ENCODE measurements at regions not wholly inside any gene's neighbourhood (a gene's known extent, or its start where the extent isn't known, plus 50 kb on each side); places are given as distances from the start of the nearest gene placed in this dataset.
"Not testable (repeated sequence)": the region's sequence is repeated elsewhere in the genome, so short reads cannot be mapped to it uniquely, and the experiment has no call there.

- in situ Hi-C loops (cut with MboI; ENCODE audit: low sequenced_read_pairs) = no loop called here
These were observed 318.5 kb downstream of the RAD51AP2 start for GRCh38 chr2:17199741-17200140.

DNA sequence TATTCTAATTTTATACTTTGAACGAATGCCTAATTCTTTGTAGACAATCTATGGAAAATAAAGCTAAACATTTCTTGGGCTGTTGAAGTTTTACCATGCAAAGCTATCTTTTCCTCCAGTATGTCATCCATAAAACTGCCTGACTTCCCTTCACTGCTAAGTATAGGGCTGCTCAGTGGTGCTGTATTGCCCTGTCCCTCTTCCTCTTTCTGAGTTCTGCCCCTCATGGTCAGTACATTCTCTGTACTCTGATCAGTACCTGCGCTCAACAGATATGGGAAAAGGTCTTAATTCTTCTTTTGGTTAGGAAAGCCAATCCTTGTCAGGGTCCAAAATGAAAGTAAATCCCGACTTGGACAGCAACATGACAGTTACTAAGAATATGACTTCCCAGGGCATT, 321.9 kb downstream of the RAD51AP2 start:
- in situ Hi-C loops (cut with MboI; ENCODE audit: low sequenced_read_pairs) = no loop called here

- in situ Hi-C loops (cut with MboI; ENCODE audit: low sequenced_read_pairs) = no loop called here
These were observed 323.2 kb downstream of the RAD51AP2 start for GRCh38 chr2:17195016-17195415.

DNA sequence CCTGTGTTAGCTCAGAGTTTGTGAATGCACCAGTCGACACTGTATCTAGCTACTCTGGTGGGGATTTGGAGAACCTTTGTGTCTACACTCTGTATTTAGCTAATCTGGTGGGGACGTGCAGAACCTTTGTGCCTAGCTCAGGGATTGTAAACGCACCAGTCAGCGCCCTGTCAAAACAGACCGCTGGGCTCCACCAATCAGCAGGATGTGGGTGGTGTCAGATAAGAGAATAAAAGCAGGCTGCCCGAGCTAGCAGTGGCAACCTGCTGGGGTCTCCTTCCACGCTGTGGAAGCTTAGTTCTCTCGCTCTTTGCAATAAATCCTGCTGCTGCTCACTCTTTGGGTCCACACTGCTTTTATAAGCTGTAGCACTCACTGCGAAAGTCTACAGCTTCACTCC, 324.2 kb downstream of the RAD51AP2 start:
- in situ Hi-C loops (cut with MboI; ENCODE audit: low sequenced_read_pairs) = no loop called here

DNA sequence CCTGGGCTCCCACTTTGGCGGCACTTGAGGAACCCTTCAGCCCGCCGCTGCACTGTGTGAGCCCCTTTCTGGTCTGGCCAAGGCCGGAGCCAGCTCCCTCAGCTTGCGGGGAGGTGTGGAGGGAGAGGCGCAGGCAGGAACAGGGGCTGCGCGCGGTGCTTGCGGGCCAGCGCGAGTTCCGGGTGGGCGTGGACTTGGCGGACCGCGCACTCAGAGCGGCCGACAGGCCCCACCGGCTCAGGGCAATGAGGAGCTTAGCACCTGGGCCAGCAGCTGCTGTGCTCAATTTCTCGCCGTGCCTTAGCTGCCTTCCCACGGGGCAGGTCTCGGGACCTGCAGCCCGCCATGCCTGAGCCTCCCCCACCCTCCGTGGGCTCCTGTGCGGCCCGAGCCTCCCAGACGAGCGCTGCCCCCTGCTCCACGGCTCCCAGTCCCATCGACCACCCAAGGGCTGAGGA, 324.8 kb downstream of the RAD51AP2 start:
- in situ Hi-C loops (cut with MboI; ENCODE audit: low sequenced_read_pairs) = not testable (repeated sequence)

GRCh38 chr2:17191223-17191622, 327.0 kb downstream of the RAD51AP2 start:
- in situ Hi-C loops (cut with MboI; ENCODE audit: low sequenced_read_pairs) = no loop called here

- in situ Hi-C loops (cut with MboI; ENCODE audit: low sequenced_read_pairs) = no loop called here
These were observed 327.7 kb downstream of the RAD51AP2 start for GRCh38 chr2:17190527-17190926.

DNA sequence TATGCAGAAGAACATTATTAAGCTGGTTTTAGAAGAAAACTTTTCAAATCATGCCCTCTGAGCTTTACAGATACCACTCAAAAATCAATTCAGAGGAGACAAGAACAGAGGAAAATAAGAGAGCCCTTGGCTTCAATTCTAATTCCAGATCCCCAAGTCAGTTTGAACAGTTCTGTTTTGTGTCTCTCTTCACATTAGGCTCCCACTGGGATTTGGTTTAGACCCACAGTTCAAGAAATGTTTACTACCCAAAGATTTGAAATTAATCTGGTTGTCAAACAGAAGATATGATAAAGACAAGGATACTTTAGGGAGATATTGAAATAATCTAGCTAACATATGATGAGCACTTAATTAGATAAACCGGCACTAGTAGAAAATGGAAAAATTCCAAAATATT, 329.5 kb downstream of the RAD51AP2 start:
- in situ Hi-C loops (cut with MboI; ENCODE audit: low sequenced_read_pairs) = no loop called here

GRCh38 chr2:17184512-17184911, 333.7 kb downstream of the RAD51AP2 start:
- in situ Hi-C loops (cut with MboI; ENCODE audit: low sequenced_read_pairs) = no loop called here

DNA sequence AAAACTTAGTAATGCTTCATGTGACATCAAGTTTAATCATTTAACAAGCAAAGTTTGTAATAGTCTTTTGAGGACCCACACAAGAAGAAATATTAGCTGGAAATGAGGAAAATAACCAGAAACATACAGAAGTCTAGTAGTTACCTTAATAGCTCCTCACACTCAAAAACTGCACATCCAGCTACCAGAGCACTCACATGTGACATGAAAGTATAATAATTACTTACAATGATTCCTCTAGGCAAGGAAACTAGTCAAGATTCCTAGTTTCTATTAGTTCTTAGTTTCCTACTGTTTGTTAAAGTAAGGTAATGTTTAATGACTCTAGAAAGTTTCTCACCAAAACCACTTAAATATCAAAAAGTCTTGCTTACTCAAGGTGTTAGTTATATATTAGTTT, 335.8 kb downstream of the RAD51AP2 start:
- in situ Hi-C loops (cut with MboI; ENCODE audit: low sequenced_read_pairs) = no loop called here

GRCh38 chr2:17181051-17181752, 337.0 kb downstream of the RAD51AP2 start:
- in situ Hi-C loops (cut with MboI; ENCODE audit: low sequenced_read_pairs) = no loop called here

DNA sequence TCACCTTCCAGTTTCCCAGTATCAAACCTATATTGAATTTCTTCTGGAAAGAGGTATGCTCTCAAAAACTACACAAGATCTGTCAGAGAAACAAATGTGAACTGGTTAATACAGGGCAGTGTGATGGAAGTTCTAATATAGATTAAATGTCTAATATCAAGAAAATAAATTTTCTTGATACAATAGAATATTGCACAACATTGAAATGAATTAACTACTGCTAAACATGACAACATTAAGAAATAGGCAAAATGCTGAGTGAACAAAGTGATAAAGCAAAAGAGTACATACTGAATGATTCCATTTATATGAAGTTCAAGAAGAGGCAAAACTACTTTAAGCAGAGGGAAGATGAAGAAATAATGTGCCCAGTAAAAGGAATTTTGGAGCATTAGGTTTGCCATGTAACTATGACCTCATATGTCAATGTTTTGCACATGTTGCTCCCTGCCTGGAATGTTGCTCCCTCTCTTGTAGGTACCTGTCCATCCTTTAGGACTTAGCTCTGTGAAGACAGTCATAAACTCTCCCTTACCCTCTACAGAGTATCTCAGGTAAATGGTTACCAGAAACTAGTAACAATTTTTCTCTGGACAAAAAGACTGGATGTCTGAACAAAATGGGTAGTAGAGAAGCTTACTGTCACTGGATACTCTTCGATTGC, 339.0 kb downstream of the RAD51AP2 start:
- in situ Hi-C loops (cut with MboI; ENCODE audit: low sequenced_read_pairs) = no loop called here

GRCh38 chr2:17177088-17177487, 341.2 kb downstream of the RAD51AP2 start:
- in situ Hi-C loops (cut with MboI; ENCODE audit: low sequenced_read_pairs) = no loop called here

- in situ Hi-C loops (cut with MboI; ENCODE audit: low sequenced_read_pairs) = no loop called here
These were observed 346.7 kb downstream of the RAD51AP2 start for GRCh38 chr2:17171446-17172049.

DNA sequence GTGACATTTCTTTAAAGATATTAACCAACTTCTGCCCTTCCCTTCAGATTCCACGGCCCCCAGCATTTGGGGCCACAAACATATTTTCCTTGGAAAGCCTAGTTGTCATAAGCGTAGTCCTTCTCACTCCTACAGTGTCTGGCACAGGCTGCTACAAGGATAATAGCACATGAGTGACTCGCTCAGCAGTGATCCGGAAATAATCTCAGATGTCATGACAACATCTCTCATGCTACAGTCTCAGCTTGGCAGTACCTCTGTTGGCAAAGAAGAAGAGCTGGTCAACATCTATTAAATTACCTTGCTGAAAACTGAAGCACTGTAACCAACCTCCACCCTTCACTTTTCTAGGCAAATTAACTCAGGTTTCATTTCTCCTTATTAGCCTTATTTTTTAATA, 351.7 kb downstream of the RAD51AP2 start:
- in situ Hi-C loops (cut with MboI; ENCODE audit: low sequenced_read_pairs) = no loop called here

GRCh38 chr2:17164550-17164949, 353.7 kb downstream of the RAD51AP2 start:
- in situ Hi-C loops (cut with MboI; ENCODE audit: low sequenced_read_pairs) = no loop called here

DNA sequence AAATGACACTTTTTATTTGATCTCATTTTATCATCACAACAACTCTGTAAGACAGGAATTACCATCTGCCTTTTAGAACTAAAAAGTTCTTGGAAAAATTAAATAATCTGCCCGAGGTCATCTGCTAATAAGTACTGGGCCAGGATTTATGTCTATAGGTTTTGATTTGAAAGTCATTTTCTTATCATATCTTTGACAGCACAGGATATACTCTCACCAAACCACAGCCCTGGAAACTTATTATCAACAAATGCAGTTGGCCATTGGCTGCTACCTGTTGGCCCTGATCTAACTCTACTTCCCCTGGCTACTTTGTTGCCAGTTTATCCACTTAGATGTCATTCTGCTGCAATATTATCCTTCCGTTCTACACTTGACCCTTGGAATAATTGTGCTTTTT, 354.6 kb downstream of the RAD51AP2 start:
- in situ Hi-C loops (cut with MboI; ENCODE audit: low sequenced_read_pairs) = no loop called here

DNA sequence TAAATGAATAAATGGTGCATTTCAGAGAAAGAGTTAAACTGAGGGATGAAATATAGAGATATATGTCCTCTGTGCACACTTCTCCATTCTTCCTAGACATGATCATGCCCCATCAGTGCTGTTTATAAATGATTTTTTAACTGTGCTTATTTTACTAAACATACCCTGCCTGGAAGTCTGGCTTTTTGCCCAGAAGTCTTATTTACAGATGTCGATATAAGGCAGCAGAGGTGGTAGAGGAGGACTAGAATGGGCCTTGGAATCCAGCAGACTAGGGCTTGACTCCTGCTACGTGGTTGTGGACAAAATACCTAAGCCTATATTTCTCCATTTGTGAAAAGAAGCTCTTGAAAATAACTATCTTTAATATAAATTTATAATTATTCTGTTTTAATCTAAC, 355.5 kb downstream of the RAD51AP2 start:
- in situ Hi-C loops (cut with MboI; ENCODE audit: low sequenced_read_pairs) = no loop called here

- in situ Hi-C loops (cut with MboI; ENCODE audit: low sequenced_read_pairs) = no loop called here
These were observed 357.6 kb downstream of the RAD51AP2 start for GRCh38 chr2:17160594-17160993.

DNA sequence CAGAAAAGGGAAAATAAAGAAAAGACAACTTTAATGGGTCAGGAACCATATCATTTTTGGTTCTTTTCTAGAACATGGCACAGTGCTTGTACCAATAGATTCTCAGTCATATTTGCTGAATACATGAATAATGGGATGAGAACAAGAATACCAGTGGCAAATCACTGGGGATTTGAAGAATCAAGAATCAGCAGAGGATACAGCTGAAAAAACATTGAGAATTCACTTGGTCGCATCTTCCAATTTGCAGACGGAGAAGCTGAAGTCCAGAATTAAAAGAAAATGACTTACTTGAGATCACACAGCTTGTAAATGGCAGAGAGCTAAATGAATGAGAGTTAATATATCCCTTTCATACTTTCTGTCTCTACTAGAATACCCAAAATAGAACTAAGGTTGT, 362.2 kb downstream of the RAD51AP2 start:
- in situ Hi-C loops (cut with MboI; ENCODE audit: low sequenced_read_pairs) = no loop called here

GRCh38 chr2:17149945-17150344, 368.3 kb downstream of the RAD51AP2 start:
- in situ Hi-C loops (cut with MboI; ENCODE audit: low sequenced_read_pairs) = no loop called here
